GM21737 (cell line): ENCODE measurements at regions not wholly inside any gene's neighbourhood (a gene's known extent, or its start where the extent isn't known, plus 50 kb on each side); places are given as distances from the start of the nearest gene placed in this dataset.

Experiments used
- ATAC-seq: cut with Tn5 transposase; IDR thresholded peaks from one replicate; pipeline ENCODE4 v1.9.1; 2021; ENCODE audit warnings: mild to moderate bottlenecking, moderate library complexity; ENCODE audit not compliant: unreplicated experiment

- no peak for ATAC-seq
Observed at GRCh38 chr20:56949318-56949717, 317.1 kb downstream of the BMP7 start.

GRCh38 chr20:56952258-56953047 is 314.0 kb downstream of the BMP7 start:
- ATAC-seq: no peak

- ATAC-seq: no peak
Observed at GRCh38 chr20:56953048-56953586, 313.3 kb downstream of the BMP7 start.

GRCh38 chr20:56954797-56955196 is 311.6 kb downstream of the BMP7 start:
- ATAC-seq: no peak

- ATAC-seq: no peak
Observed at GRCh38 chr20:56955680-56956079, 310.8 kb downstream of the BMP7 start.

GRCh38 chr20:56956534-56956933 is 309.9 kb downstream of the BMP7 start:
- ATAC-seq: no peak

GRCh38 chr20:56957737-56958553 is 308.5 kb downstream of the BMP7 start:
- ATAC-seq: no peak

- ATAC-seq: no peak
Observed at GRCh38 chr20:56964901-56965300, 301.5 kb downstream of the BMP7 start.

- no peak for ATAC-seq
Observed at GRCh38 chr20:56967916-56968315, 298.5 kb downstream of the BMP7 start.

GRCh38 chr20:56968376-56969048 is 297.9 kb downstream of the BMP7 start:
- no peak for ATAC-seq

- no peak for ATAC-seq
Observed at GRCh38 chr20:56974499-56975250, 291.8 kb downstream of the BMP7 start.

GRCh38 chr20:56975838-56976237 is 290.6 kb downstream of the BMP7 start:
- no peak for ATAC-seq

GRCh38 chr20:56976336-56976735 is 290.1 kb downstream of the BMP7 start:
- no peak for ATAC-seq

GRCh38 chr20:56978475-56978874 is 288.0 kb downstream of the BMP7 start:
- no peak for ATAC-seq

GRCh38 chr20:56979125-56979524 is 287.3 kb downstream of the BMP7 start:
- ATAC-seq: no peak

GRCh38 chr20:56981301-56981700 is 285.1 kb downstream of the BMP7 start:
- ATAC-seq: no peak

- no peak for ATAC-seq
Observed at GRCh38 chr20:56983813-56984212, 282.6 kb downstream of the BMP7 start.

- ATAC-seq: no peak
Observed at GRCh38 chr20:56985066-56985685, 281.3 kb downstream of the BMP7 start.

GRCh38 chr20:56986476-56986875 is 280.0 kb downstream of the BMP7 start:
- ATAC-seq: no peak
